ENCODE measurements at regions not wholly inside any gene's neighbourhood (a gene's known extent, or its start where the extent isn't known, plus 50 kb on each side); places are given as distances from the start of the nearest gene placed in this dataset.

DNA sequence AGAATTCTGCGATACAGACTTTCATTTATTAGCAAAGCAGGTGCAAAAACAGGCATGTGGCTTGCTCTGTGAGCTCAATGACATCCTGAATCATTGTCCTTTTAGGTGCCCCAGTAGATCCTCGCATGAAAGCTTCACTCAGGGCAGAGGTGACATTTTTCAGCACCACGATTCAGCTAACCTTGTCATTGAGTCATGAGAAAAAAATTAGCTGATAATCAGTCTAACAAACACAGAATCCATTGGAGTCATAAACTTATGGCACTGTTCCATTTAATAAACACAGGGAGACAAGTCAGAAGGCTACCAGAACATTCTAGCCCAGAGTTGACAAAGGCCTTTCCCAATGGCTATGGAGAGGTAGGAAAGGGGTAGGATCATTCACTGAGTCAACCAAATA, 104.8 kb upstream of the RAD23B start:
- TF ChIP-seq POLR2A (IDR thresholded peaks at IDR 0.05) (no peak), CTCF (IDR thresholded peaks at IDR 0.05) (no peak)
- no peak overlapping the region for H3K4me3 ChIP-seq (ENCODE audit: low read depth, poor library complexity, severe bottlenecking)
- no peak for DNase-seq (ENCODE audit: low spot score in 2 of 2)
- WGBS, 2 donors: 92 to 95% methylated on average over 3 of the region's 3 CpGs
- intact Hi-C loops (cut with DNase I; ENCODE audit: low total_unique reads): no loop called here

DNA sequence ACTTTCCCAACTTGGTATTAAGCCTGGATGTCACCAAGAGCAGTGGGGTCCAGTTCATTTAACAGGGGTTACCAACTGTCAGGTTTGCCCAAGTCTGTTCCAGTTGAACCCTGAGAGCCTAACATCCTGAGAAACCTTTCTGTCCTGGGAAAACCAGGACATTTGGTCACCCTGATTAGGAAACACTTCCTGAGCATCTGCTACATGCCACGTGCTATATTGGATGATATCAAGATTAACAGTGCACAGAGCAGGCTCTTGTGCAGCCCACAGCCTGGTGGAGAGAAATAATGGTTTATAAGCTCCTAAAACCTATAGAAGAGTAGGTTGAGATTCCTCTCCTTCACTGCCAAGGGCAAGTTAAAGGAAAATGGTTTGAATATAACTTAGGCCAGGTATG, 102.9 kb upstream of the RAD23B start:
- H3K4me3 ChIP-seq (ENCODE audit: low read depth, poor library complexity, severe bottlenecking): no peak overlapping the region
- intact Hi-C loops (cut with DNase I; ENCODE audit: low total_unique reads): no loop called here
- no peak for DNase-seq (ENCODE audit: low spot score in 2 of 2)
- TF ChIP-seq POLR2A (IDR thresholded peaks at IDR 0.05) (no peak), CTCF (IDR thresholded peaks at IDR 0.05) (no peak)
- WGBS, 2 donors: 66 to 75% methylated on average over 1 of the region's 1 CpG

GRCh38 chr9:107183176-107183575, 99.9 kb upstream of the RAD23B start:
- intact Hi-C loops (cut with DNase I; ENCODE audit: low total_unique reads): no loop called here
- DNase-seq (ENCODE audit: low spot score in 2 of 2): no peak
- TF ChIP-seq CTCF (IDR thresholded peaks at IDR 0.05) (no peak), POLR2A (IDR thresholded peaks at IDR 0.05) (no peak)
- H3K4me3 ChIP-seq (ENCODE audit: low read depth, poor library complexity, severe bottlenecking): no peak overlapping the region

DNA sequence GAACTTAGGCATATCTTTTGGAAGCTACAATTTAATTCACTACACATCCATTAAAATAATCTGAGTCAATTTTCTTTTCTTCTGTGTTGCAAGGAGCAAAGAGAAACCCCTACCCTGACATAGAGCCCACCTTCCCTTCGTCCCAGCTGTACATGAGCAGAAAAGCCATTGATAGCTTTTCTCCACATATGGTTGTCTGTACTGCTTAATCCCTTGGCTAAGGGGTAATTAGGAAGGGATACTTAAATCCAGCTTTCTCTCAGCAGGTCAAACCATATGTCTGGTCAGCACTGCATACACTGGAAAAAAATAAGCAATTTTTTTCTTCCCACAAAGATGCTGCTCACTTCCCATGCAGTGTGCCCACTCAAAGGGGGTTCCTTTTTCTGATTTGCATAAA, 94.7 kb upstream of the RAD23B start:
- WGBS, 2 donors: 88 to 93% methylated on average over 1 of the region's 1 CpG
- TF ChIP-seq POLR2A (IDR thresholded peaks at IDR 0.05) (no peak), CTCF (IDR thresholded peaks at IDR 0.05) (no peak)
- H3K4me3 ChIP-seq (ENCODE audit: low read depth, poor library complexity, severe bottlenecking): no peak overlapping the region
- DNase-seq (ENCODE audit: low spot score in 2 of 2): no peak
- intact Hi-C loops (cut with DNase I; ENCODE audit: low total_unique reads): no loop called here

GRCh38 chr9:107190061-107190935, 92.8 kb upstream of the RAD23B start:
- 44 to 45% methylated on average over 3 of the region's 3 CpGs for WGBS, 2 donors
- intact Hi-C loops (cut with DNase I; ENCODE audit: low total_unique reads): no loop called here
- H3K4me3 ChIP-seq (ENCODE audit: low read depth, poor library complexity, severe bottlenecking): no peak overlapping the region
- TF ChIP-seq POLR2A (IDR thresholded peaks at IDR 0.05): no peak
- TF ChIP-seq CTCF (IDR thresholded peaks at IDR 0.05): no peak
- DNase-seq (ENCODE audit: low spot score in 2 of 2): no peak

DNA sequence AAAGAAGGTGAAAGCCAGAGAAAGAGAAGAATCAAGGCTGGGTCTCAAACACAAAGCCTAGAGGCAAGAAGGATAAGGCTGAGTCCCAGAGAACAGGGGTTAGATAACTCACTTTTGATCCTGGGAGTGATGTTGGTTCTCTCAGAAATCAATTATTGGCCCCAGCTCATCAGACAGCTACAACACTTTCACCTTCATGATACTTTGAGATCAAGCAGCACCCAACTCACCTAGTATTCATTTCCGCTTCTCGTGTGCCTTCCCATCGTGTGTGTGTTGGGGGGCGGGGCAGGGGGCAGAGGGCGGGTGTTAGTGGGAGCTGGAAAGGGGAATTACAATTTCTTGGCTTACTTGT, 92.2 kb upstream of the RAD23B start:
- 80 to 88% methylated on average over 5 of the region's 5 CpGs for WGBS, 2 donors
- intact Hi-C loops (cut with DNase I; ENCODE audit: low total_unique reads): no loop called here
- H3K4me3 ChIP-seq (ENCODE audit: low read depth, poor library complexity, severe bottlenecking): no peak overlapping the region
- no peak for TF ChIP-seq POLR2A (IDR thresholded peaks at IDR 0.05)
- TF ChIP-seq CTCF (IDR thresholded peaks at IDR 0.05): no peak
- DNase-seq (ENCODE audit: low spot score in 2 of 2): no peak
